ENCODE measurements at regions not wholly inside any gene's neighbourhood (a gene's known extent, or its start where the extent isn't known, plus 50 kb on each side); places are given as distances from the start of the nearest gene placed in this dataset.

GRCh38 chr6:48860175-48860574 is 602.9 kb downstream of the MMUT start:
- no peak for DNase-seq (ENCODE audit: extremely low read depth in 1 of 11, low read depth in 9 of 11, low spot score in 4 of 11)

GRCh38 chr6:48859562-48860123 is 603.4 kb downstream of the MMUT start:
- DNase-seq (ENCODE audit: extremely low read depth in 1 of 11, low read depth in 9 of 11, low spot score in 4 of 11), result no peak

- DNase-seq (ENCODE audit: extremely low read depth in 1 of 11, low read depth in 9 of 11, low spot score in 4 of 11), result no peak
These were observed 617.8 kb downstream of the MMUT start for GRCh38 chr6:48845219-48845618.

DNA sequence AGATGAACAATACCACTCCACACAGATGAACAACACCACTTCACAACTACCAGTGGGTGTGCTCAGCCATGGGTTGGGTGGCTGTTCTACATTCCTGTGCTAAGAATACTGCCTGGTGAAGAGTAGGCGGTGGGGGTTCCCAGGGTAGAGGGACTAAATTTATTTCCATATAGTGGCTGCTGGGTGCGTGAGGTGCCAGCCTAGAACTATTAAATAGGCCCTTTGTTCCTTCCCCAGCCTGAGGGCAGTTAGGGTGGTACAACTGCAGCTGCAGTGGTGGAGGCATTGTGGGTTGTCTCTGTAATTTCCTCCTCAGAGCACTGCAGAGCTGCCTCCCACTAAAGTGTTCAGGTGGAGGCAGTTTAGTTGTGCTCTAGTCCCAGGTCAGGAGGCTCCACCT is 618.4 kb downstream of the MMUT start:
- DNase-seq (ENCODE audit: extremely low read depth in 1 of 11, low read depth in 9 of 11, low spot score in 4 of 11), result no peak

DNA sequence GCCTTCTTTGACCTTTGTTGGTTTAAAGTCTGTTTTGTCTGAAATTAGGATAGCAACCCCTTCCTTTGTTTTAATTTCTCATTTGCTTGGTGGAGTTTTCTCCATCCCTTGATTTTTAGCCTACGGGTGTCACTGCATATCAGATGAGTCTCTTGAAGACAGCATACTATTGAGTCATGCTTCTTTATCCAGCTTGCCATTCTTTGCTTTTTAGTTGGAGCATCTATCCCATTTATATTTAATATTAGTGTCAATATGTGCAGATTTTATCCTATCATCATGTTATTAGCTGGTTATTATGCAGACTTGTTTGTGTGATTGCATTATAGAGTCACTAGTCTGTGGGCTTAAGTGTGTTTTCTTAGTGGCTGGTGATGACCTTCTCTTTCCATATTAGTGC is 622.2 kb downstream of the MMUT start:
- no peak for DNase-seq (ENCODE audit: extremely low read depth in 1 of 11, low read depth in 9 of 11, low spot score in 4 of 11)

DNA sequence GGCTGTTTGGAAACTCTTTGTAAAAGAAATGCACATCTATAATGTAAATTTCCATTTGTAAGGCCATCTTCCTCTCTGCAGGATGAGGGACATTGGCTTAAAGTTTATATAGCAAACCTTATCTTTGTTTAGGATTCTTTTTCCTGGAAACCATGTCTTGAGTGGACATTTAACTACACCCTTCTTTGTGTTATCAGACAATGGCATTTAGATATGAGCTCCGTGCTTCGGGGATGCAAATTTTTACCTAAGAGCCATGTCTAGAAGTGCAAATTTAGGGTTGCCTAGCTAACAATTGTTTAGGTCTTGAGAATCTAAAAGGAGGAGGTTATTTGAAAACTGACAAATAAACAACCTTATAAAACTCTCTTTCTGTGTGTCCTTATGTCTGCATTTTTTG is 623.8 kb downstream of the MMUT start:
- no peak for DNase-seq (ENCODE audit: extremely low read depth in 1 of 11, low read depth in 9 of 11, low spot score in 4 of 11)

DNA sequence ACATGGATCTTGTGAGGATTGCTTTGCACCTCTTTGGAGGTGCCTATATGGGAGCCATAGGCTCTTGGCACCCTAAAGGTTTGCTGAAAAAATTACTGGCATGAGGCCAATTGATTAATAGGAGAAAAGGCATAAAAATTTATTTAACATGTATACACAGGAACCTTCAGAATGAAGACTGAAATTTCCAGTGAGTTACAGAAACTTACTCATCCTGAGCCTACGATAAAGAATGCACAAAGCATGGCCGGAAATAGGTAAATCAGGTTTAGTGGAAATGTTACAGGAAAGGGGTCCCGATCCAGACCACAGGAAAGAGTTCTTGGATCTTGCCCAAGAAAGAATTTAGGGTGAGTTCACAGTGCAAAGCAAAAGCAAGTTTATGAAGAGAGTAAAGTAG is 625.3 kb downstream of the MMUT start:
- no peak for DNase-seq (ENCODE audit: extremely low read depth in 1 of 11, low read depth in 9 of 11, low spot score in 4 of 11)

- no peak for DNase-seq (ENCODE audit: extremely low read depth in 1 of 11, low read depth in 9 of 11, low spot score in 4 of 11)
These were observed 627.6 kb downstream of the MMUT start for GRCh38 chr6:48835421-48835958.

DNA sequence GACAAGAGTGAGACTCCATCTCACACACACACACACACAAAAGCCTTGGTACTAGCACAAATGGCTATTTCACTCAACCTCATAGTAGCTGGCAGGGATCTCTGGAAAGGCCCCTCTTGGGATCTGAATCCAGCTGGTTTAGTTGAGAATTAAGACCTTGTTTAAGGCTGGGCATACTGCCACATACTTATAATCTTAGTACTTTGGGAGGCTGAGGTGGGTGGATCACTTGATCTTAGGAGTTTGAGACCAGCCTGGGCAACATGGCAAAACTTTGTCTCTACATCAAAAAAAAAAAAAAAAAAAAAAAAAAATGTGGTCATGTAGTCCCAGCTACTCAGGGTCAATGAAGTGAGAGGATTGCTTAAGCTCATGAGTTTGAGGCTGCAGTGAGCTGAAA is 628.3 kb downstream of the MMUT start:
- DNase-seq (ENCODE audit: extremely low read depth in 1 of 11, low read depth in 9 of 11, low spot score in 4 of 11), result no peak

DNA sequence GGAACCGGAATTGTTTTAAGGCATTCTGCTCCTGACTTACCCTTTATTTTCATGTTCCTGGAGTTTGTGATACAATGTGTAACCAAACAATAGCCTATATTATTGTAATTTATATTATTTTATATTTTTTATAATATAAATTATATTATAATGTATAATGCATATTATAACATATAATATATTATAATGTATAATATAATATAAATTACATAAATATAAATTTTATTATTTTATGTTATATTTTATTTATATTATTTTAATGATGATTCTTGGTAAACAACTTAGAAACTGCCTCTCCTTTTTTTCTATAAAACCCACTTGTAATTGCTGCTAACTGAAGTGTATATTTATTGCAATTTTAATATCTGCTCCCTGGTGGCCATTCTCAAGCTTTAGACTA is 629.1 kb downstream of the MMUT start:
- DNase-seq (ENCODE audit: extremely low read depth in 1 of 11, low read depth in 9 of 11, low spot score in 4 of 11), result no peak

DNA sequence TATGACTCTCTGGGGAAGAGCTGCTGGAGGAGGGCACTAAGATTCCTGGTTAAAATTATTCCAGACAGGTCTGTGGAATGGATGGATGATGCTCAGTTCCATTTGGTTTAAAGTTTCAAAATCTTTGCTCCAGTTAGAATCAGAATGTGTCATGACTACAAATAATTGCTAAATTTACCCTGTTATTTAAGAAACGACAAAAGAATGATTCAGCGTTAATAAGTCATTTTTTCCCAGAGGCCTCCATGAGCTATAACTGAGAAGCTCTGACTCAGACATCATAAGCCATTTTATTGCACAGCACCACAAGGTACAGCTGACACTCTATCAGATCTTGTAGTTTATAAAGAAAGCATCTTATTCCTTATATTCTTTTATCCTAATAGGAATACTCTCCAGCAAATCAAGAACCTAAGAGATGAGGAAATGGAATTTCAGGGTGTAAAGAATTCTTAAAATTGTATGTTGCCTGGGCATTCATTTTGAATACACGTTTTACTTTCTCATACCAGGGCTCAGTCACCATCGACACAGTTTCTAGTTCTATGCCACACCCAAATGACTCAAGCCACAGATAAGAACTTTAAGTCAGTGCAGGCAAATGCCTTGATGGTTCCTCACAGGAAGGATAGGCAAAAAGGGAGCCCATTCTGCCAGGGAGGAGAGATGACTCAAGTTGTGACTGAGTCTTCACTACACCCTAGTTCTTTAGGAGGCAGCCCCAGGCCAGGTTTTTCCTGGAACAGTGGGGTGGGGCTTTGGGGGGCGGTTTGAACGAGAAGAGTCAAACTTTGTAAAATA is 636.0 kb downstream of the MMUT start:
- DNase-seq (ENCODE audit: extremely low read depth in 1 of 11, low read depth in 9 of 11, low spot score in 4 of 11), result no peak

GRCh38 chr6:48826152-48826515 is 636.9 kb downstream of the MMUT start:
- no peak for DNase-seq (ENCODE audit: extremely low read depth in 1 of 11, low read depth in 9 of 11, low spot score in 4 of 11)

- DNase-seq (ENCODE audit: extremely low read depth in 1 of 11, low read depth in 9 of 11, low spot score in 4 of 11), result no peak
These were observed 637.4 kb downstream of the MMUT start for GRCh38 chr6:48825501-48826151.

DNA sequence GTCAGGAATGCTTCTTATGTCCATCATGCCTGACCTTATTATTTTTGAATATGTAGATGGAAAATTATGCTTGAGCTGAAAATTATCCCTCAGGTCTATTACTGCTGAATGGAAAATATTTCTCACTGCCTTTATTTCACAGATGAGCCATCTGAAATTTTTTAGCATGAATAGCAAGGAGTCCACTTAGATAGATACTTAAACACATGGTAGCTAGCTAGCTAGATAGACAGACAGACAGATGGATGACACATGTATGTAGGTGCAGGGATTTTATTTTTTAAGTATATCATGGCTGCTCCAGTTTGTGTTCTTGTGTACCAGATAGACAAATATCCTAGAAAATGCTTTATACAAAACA is 645.0 kb downstream of the MMUT start:
- no peak for DNase-seq (ENCODE audit: extremely low read depth in 1 of 11, low read depth in 9 of 11, low spot score in 4 of 11)

DNA sequence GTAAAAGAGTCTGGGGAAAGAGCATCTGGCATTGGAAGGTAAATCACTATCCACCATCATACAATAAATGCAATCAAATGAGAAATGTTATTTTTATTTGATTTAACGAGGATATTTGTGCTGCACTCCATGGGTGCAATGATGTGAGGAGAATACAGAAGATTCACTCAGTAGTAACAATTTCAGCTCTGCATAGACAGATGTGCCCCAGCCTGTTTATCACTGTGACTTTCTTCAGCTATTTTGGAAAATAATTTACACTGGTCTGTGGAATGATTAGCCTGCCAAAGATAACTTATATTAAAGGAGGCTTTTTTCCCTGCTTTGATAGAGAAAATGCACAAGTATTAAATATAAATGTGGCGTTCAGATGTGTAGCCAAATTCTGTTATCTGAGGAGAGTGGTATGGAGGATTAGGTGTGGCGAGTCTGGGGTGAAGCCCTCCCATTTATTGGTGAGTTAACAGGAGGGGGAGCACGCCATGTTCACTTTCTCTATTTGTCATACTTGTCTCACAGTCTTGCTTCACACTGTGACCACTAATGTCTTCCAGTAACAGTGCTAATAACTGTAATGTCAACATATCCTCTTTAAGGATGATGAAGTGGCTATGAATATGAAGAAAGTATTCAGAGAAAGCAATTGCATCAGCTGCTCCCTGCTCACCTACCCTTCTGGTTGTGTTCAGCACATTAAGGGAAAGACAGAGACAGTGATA is 645.6 kb downstream of the MMUT start:
- no peak for DNase-seq (ENCODE audit: extremely low read depth in 1 of 11, low read depth in 9 of 11, low spot score in 4 of 11)

DNA sequence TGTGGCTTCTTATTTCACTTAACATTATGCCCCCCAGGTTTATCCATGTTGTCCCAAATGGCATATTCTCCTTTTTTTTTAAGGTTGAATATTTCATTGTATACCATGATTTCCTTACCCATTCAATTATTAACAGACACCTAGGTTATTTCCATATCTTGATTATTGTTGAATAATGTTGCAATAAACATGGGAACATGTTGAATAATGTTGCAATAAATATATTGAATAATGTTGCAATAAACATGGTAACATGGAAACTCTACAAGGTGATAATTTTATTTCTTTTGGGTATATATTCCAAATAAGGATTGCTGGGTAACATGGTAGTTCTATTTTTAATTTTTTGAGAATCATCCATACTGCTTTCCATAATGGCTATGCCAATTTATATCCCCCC is 648.1 kb downstream of the MMUT start:
- no peak for DNase-seq (ENCODE audit: extremely low read depth in 1 of 11, low read depth in 9 of 11, low spot score in 4 of 11)

DNA sequence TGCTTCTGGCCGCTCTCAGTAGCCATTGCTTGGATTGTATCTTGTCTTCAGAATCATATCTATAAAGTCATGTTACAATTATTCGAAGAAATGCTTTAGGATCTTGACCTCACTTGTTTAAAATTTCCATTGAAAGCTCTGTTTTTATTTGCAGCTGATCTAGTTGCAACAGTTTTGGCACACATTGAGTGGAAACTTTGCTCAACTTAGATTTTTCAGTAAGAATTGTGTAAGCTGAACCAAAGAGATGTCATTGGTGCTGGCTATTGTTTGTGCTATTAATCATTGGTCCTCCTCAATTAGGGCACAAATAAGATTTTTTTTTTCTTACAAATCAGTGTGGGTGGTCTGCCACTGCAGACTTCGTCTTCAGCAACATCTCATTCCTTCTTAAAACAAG is 649.2 kb downstream of the MMUT start:
- no peak for DNase-seq (ENCODE audit: extremely low read depth in 1 of 11, low read depth in 9 of 11, low spot score in 4 of 11)

- DNase-seq (ENCODE audit: extremely low read depth in 1 of 11, low read depth in 9 of 11, low spot score in 4 of 11), result no peak
These were observed 653.4 kb downstream of the MMUT start for GRCh38 chr6:48809700-48810099.

DNA sequence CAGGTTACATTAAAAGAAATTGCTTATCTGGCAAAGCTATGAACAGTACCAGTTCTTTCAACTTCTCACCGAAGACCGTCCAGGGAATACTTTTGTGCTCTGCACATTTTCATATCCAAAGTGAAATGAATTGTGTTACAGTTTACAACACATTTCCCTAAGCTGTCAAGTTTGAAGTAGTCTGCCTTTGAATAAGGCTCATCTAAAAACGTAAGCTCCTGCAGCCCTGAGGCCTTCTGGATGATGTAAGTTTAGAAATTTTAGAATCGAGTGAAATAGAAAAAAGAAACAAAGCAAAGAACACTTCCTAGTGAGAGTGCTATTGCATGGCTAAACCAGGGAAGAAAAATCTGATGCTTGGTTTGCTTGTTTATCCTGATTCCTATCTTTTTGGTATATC is 653.8 kb downstream of the MMUT start:
- no peak for DNase-seq (ENCODE audit: extremely low read depth in 1 of 11, low read depth in 9 of 11, low spot score in 4 of 11)

- DNase-seq (ENCODE audit: extremely low read depth in 1 of 11, low read depth in 9 of 11, low spot score in 4 of 11), result no peak
These were observed 664.8 kb downstream of the MMUT start for GRCh38 chr6:48798296-48798695.

All from renal cortex interstitium (tissue), 11 donors.